ENCODE measurements at regions not wholly inside any gene's neighbourhood (a gene's known extent, or its start where the extent isn't known, plus 50 kb on each side); places are given as distances from the start of the nearest gene placed in this dataset.

DNA sequence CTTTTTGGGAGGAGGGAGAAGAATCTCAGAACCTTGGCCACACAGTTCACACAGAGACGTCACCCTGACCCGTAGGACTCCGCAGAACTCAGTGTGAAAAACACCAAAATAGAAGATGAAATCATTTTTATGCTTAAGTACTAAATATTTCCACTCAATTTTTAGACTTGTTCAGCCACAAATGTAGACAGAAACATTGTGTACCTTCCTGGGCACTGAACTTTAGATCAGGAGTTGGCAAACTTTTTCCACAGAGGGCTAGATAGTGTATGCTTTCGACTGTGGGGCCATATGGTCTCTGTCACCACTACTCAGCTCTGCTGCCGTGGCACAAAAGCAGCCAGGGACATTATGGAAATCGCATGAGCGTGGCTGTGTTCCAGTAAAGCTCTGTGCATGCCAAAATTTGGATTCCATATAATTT is 61.8 kb upstream of the STOX2 start:
- TF ChIP-seq, protein P1, sequence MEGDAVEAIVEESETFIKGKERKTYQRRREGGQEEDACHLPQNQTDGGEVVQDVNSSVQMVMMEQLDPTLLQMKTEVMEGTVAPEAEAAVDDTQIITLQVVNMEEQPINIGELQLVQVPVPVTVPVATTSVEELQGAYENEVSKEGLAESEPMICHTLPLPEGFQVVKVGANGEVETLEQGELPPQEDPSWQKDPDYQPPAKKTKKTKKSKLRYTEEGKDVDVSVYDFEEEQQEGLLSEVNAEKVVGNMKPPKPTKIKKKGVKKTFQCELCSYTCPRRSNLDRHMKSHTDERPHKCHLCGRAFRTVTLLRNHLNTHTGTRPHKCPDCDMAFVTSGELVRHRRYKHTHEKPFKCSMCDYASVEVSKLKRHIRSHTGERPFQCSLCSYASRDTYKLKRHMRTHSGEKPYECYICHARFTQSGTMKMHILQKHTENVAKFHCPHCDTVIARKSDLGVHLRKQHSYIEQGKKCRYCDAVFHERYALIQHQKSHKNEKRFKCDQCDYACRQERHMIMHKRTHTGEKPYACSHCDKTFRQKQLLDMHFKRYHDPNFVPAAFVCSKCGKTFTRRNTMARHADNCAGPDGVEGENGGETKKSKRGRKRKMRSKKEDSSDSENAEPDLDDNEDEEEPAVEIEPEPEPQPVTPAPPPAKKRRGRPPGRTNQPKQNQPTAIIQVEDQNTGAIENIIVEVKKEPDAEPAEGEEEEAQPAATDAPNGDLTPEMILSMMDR (IDR thresholded peaks at IDR 0.05), result no peak
- TF ChIP-seq POLR2AphosphoS5 (IDR thresholded peaks at IDR 0.05), result no peak
